H9 (cell line): ENCODE measurements at regions not wholly inside any gene's neighbourhood (a gene's known extent, or its start where the extent isn't known, plus 50 kb on each side); places are given as distances from the start of the nearest gene placed in this dataset.

ENCODE experiments used
- DNase-seq: peaks from one replicate; pipeline ENCODE4 v3.0.0-alpha.2; 2017
- H2AFZ ChIP-seq: one replicate; pipeline ENCODE4 v1.6.1; 2013; ENCODE audit warnings: mild to moderate bottlenecking, low read length, control low read depth, moderate library complexity
- H2AK5ac ChIP-seq: 2 replicates; pipeline ENCODE4 v1.6.1; 2013; ENCODE audit warnings: low read length, control low read depth, mixed read lengths; ENCODE audit not compliant: insufficient read length
- H2BK120ac ChIP-seq: one replicate; pipeline ENCODE4 v1.6.1; 2013; ENCODE audit warnings: low read depth, mild to moderate bottlenecking, low read length, control low read depth, inconsistent platforms; ENCODE audit not compliant: poor library complexity, severe bottlenecking
- H2BK12ac ChIP-seq: 2 replicates; pipeline ENCODE4 v1.6.1; 2013; ENCODE audit warnings: low read length, control low read depth, mixed read lengths, low read depth; ENCODE audit not compliant: insufficient read length
- H2BK15ac ChIP-seq: 2 replicates; pipeline ENCODE4 v1.6.1; 2013; ENCODE audit warnings: low read depth, low read length, control low read depth
- H2BK20ac ChIP-seq: one replicate; pipeline ENCODE4 v1.6.1; 2013; ENCODE audit warnings: low read depth, mild to moderate bottlenecking, low read length, control low read depth, inconsistent platforms; ENCODE audit not compliant: poor library complexity, severe bottlenecking
- H2BK5ac ChIP-seq: 2 replicates; pipeline ENCODE4 v1.6.1; 2013; ENCODE audit warnings: low read length, control low read depth, mixed read lengths; ENCODE audit not compliant: insufficient read length
- H3K14ac ChIP-seq: 2 replicates; pipeline ENCODE4 v1.6.1; 2013; ENCODE audit warnings: low read length, control low read depth; ENCODE audit not compliant: insufficient read depth
- H3K18ac ChIP-seq: 2 replicates; pipeline ENCODE4 v1.6.1; 2013; ENCODE audit warnings: low read depth, mild to moderate bottlenecking, mixed read lengths, low read length, control low read depth; ENCODE audit not compliant: insufficient read length
- H3K23ac ChIP-seq: 2 replicates; pipeline ENCODE4 v1.6.1; 2013; ENCODE audit warnings: low read length, control low read depth, mixed read lengths, low read depth; ENCODE audit not compliant: insufficient read length
- H3K23me2 ChIP-seq: 2 replicates; pipeline ENCODE4 v1.6.1; 2013; ENCODE audit warnings: low read depth, mild to moderate bottlenecking, mixed read lengths, low read length, control low read depth; ENCODE audit not compliant: insufficient read length, poor library complexity, severe bottlenecking
- H3K27ac ChIP-seq: 2 replicates; pipeline ENCODE4 v1.5.1; 2013; ENCODE audit warnings: low read length, control low read depth, mixed read lengths, low read depth; ENCODE audit not compliant: insufficient read length
- H3K27me3 ChIP-seq: 2 replicates; pipeline ENCODE4 v1.6.1; 2013; ENCODE audit warnings: low read length, control low read depth, inconsistent platforms; ENCODE audit not compliant: insufficient read depth
- H3K4ac ChIP-seq: 2 replicates; pipeline ENCODE4 v1.6.1; 2013; ENCODE audit warnings: low read depth, mild to moderate bottlenecking, control low read depth, inconsistent platforms, low read length, moderate library complexity
- H3K4me1 ChIP-seq: 2 replicates; pipeline ENCODE4 v1.6.1; 2013; ENCODE audit warnings: low read length, control low read depth, inconsistent platforms; ENCODE audit not compliant: insufficient read depth
- H3K4me2 ChIP-seq: 2 replicates; pipeline ENCODE4 v1.6.1; 2013; ENCODE audit warnings: low read length, control low read depth, mixed read lengths; ENCODE audit not compliant: insufficient read length, insufficient read depth
- H3K56ac ChIP-seq: 2 replicates; pipeline ENCODE4 v1.6.1; 2013; ENCODE audit warnings: low read depth, mild to moderate bottlenecking, mixed read lengths, low read length, control low read depth; ENCODE audit not compliant: insufficient read length
- H3K79me1 ChIP-seq: 2 replicates; pipeline ENCODE4 v1.6.1; 2013; ENCODE audit warnings: low read depth, mild to moderate bottlenecking, moderate library complexity, low read length, control low read depth, inconsistent platforms; ENCODE audit not compliant: insufficient read depth, poor library complexity, severe bottlenecking
- H3K79me2 ChIP-seq: 2 replicates; pipeline ENCODE4 v1.6.1; 2013; ENCODE audit warnings: low read length, control low read depth, inconsistent platforms; ENCODE audit not compliant: insufficient read depth
- H3K9ac ChIP-seq: 2 replicates; pipeline ENCODE4 v1.6.1; 2013; ENCODE audit warnings: low read length, control low read depth, mixed read lengths; ENCODE audit not compliant: insufficient read length; ENCODE audit errors: extremely low read depth
- H3K9me3 ChIP-seq: one replicate; pipeline ENCODE4 v1.6.1; 2013; ENCODE audit warnings: low read depth, low read length, inconsistent platforms; ENCODE audit not compliant: control insufficient read depth
- H3T11ph ChIP-seq: one replicate; pipeline ENCODE4 v1.6.1; 2013; ENCODE audit warnings: mild to moderate bottlenecking, low read length, control low read depth, inconsistent platforms
- H4K20me1 ChIP-seq: one replicate; pipeline ENCODE4 v1.6.1; 2013; ENCODE audit not compliant: control insufficient read depth, insufficient read length, insufficient read depth
- H4K5ac ChIP-seq: 2 replicates; pipeline ENCODE4 v1.6.1; 2013; ENCODE audit warnings: low read depth, mild to moderate bottlenecking, mixed read lengths, low read length, control low read depth; ENCODE audit not compliant: insufficient read length
- H4K8ac ChIP-seq: replicated peaks from 2 replicates; pipeline ENCODE4 v1.6.1; 2013; ENCODE audit warnings: low read length, control low read depth, mixed read lengths, low read depth; ENCODE audit not compliant: insufficient read length
- H4K91ac ChIP-seq: 2 replicates; pipeline ENCODE4 v1.6.1; 2013; ENCODE audit warnings: low read depth, mild to moderate bottlenecking, moderate library complexity, mixed read lengths, low read length, control low read depth; ENCODE audit not compliant: insufficient read length
- H3K27ac Mint-ChIP-seq, 3 experiments: 2 replicates in 2 of 3; 3 replicates in 1 of 3; pipeline ENCODE4 v1.8.0; 2020 to 2021; ENCODE audit warnings: mixed read lengths in 3 of 3, mild to moderate bottlenecking in 1 of 3, moderate library complexity in 1 of 3
- H3K27me3 Mint-ChIP-seq: 2 replicates; pipeline ENCODE4 v1.8.0; 2021; ENCODE audit warnings: low read depth, mild to moderate bottlenecking, moderate library complexity, mixed read lengths
- H3K36me3 Mint-ChIP-seq, 3 experiments: 2 replicates in 2 of 3; 3 replicates in 1 of 3; pipeline ENCODE4 v1.8.0; 2020 to 2021; ENCODE audit warnings: low read depth in 3 of 3, mixed read lengths in 3 of 3; ENCODE audit not compliant: insufficient read depth in 1 of 3
- H3K4me1 Mint-ChIP-seq, 2 experiments: 2 replicates each; pipeline ENCODE4 v1.8.0; 2020; ENCODE audit warnings: mixed read lengths in 2 of 2
- H3K4me3 Mint-ChIP-seq, 2 experiments: 2 replicates in 1 of 2; 3 replicates in 1 of 2; pipeline ENCODE4 v1.8.0; 2020 to 2021; ENCODE audit warnings: mild to moderate bottlenecking in 2 of 2, mixed read lengths in 2 of 2, moderate library complexity in 1 of 2
- H3K9me3 Mint-ChIP-seq, 2 experiments: 2 replicates in 1 of 2; 3 replicates in 1 of 2; pipeline ENCODE4 v1.8.0; 2020; ENCODE audit warnings: mild to moderate bottlenecking in 2 of 2, mixed read lengths in 2 of 2, moderate library complexity in 1 of 2
- WGBS: extraction: QIAGEN DNeasy Blood & Tissue Kit; methylation state at CpG from one replicate; pipeline ENCODE4 v1.1.7; 2013; ENCODE audit warnings: missing lambda C conversion rate, low lambda C conversion rate, mixed read lengths; ENCODE audit not compliant: insufficient read length; ENCODE audit errors: extremely low coverage; 5-methylcytosine and 5-hydroxymethylcytosine counted together
- TF ChIP-seq, protein P1 (sequence below): fragments of 200-600 bp; sonication (generic); conservative IDR thresholded peaks from 3 replicates; pipeline ENCODE4 v1.8.0; 2021; ENCODE audit warnings: antibody characterized with exemption, mild to moderate bottlenecking

GRCh38 chr13:44867825-44868224 is 121.4 kb downstream of the NUFIP1 start:
- H4K20me1 ChIP-seq, result no peaks in the 10 kb centered on the region
- no peak overlapping the region for H3K56ac ChIP-seq
- TF ChIP-seq, protein P1, sequence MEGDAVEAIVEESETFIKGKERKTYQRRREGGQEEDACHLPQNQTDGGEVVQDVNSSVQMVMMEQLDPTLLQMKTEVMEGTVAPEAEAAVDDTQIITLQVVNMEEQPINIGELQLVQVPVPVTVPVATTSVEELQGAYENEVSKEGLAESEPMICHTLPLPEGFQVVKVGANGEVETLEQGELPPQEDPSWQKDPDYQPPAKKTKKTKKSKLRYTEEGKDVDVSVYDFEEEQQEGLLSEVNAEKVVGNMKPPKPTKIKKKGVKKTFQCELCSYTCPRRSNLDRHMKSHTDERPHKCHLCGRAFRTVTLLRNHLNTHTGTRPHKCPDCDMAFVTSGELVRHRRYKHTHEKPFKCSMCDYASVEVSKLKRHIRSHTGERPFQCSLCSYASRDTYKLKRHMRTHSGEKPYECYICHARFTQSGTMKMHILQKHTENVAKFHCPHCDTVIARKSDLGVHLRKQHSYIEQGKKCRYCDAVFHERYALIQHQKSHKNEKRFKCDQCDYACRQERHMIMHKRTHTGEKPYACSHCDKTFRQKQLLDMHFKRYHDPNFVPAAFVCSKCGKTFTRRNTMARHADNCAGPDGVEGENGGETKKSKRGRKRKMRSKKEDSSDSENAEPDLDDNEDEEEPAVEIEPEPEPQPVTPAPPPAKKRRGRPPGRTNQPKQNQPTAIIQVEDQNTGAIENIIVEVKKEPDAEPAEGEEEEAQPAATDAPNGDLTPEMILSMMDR, result no peak
- no peak overlapping the region for H4K91ac ChIP-seq
- no peak overlapping the region for H3K4ac ChIP-seq
- H3K23me2 ChIP-seq, result no peaks in the 10 kb centered on the region
- H3K79me2 ChIP-seq, result no peaks in the 10 kb centered on the region
- H3K27ac ChIP-seq, result no peak overlapping the region
- H3K36me3 Mint-ChIP-seq, result peaks cover 0 to 6% (median 4%) of the 10 kb centered on the region in 3 experiments; a peak in 4 of 7 replicates
- no peak overlapping the region for H3K4me2 ChIP-seq
- H3K4me1 Mint-ChIP-seq, result 0 out of 4 replicates have a peak, but pooled peaks cover 0 to 3% of the 10 kb centered on the region in 2 experiments
- H3K27me3 Mint-ChIP-seq, result peaks cover 1% of the 10 kb centered on the region; the same call in 1 of the 2 replicates
- no peak overlapping the region for H3K14ac ChIP-seq
- no peak overlapping the region for H2BK5ac ChIP-seq
- no peak overlapping the region for H2BK20ac ChIP-seq
- H2BK15ac ChIP-seq, result no peak overlapping the region
- no CpG with 5 or more reads among the region's 9 CpGs for whole genome bisulfite sequencing
- H3K4me1 ChIP-seq, result no peaks in the 10 kb centered on the region
- H3K9ac ChIP-seq, result no peak overlapping the region
- H3K23ac ChIP-seq, result no peak overlapping the region
- H3K9me3 ChIP-seq, result no peaks in the 10 kb centered on the region
- no peaks in the 10 kb centered on the region for H3K79me1 ChIP-seq
- H2BK120ac ChIP-seq, result no peak overlapping the region
- no peak overlapping the region for H2AK5ac ChIP-seq
- no peak overlapping the region for H3K18ac ChIP-seq
- no peak overlapping the region for H2BK12ac ChIP-seq
- H2AFZ ChIP-seq, result no peak overlapping the region
- H3K27ac Mint-ChIP-seq, result no peak overlapping the region
- H3K9me3 Mint-ChIP-seq, result peaks cover 5 to 7% of the 10 kb centered on the region in 2 experiments; a peak in 4 of 5 replicates
- H3K27me3 ChIP-seq, result no peaks in the 10 kb centered on the region
- DNase-seq, result no peak
- no peak overlapping the region for H4K8ac ChIP-seq
- no peak overlapping the region for H4K5ac ChIP-seq
- no peak overlapping the region for H3K4me3 Mint-ChIP-seq
- H3T11ph ChIP-seq, result no peak overlapping the region
